ENCODE measurements at regions not wholly inside any gene's neighbourhood (a gene's known extent, or its start where the extent isn't known, plus 50 kb on each side); places are given as distances from the start of the nearest gene placed in this dataset.

DNA sequence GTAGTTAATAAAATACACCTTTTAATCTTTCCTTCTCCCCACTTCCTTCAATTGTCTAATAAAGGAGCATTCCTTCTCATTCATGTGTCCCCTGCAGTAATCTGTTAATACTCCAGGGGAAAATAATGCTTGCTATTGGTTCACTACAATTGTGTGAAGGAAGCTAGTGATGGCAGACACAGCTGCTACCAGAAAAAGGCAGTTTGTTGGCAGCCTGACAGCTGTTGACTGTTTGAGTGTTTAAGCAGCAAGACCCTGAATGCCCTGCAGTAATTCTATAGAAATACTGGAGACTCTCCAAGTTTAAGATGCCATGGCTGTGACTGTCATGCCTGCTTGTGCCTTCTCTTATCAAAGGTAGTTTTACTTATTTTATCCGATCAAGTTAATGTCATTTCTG lies 359.5 kb downstream of the C4orf33 start:
- no peak for DNase-seq (ENCODE audit: low read depth)
- in situ Hi-C loops (cut with HindIII; ENCODE audit: low pct_unique_long_range_greater_than_20kb, low sequenced_read_pairs): no loop called here

DNA sequence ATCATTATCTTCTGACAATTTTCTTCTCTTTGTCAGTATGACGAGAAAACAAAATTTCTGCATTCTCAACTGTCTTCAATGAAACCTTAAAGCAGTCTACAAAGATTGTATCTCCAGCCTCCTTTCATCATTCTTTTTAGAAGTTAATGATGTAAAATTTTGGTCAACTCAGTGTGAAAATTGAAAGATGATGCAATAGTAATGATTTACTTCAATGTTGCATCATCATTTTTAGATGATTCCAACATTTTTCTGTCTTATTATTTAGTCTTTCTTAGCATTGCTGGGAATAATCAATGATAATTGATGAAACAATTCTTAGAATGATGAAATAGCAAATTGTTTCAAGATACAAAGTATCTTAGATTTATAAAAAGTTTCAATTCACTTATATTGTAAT lies 372.7 kb downstream of the C4orf33 start:
- DNase-seq (ENCODE audit: low read depth): no peak
- in situ Hi-C loops (cut with HindIII; ENCODE audit: low pct_unique_long_range_greater_than_20kb, low sequenced_read_pairs): no loop called here

DNA sequence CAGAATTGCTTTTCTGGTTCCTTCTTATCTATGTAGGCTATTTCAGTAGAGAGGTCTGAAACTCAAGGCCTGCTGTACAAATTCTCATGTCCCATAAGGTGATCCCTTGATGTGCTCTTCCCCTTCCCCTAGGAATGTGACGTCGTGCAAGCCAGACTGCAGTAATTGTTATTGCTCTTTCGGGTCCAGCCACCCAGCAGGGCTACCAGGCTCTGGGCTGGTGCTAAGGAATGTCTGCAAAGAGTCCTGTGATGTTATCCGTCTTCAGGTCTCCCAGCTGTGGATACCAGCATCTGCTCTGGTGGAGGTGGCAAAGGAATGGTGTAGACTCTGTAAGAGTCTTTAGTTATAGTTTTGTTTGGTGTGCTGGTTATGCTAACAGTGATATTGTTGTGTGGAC lies 378.7 kb downstream of the C4orf33 start:
- in situ Hi-C loops (cut with HindIII; ENCODE audit: low pct_unique_long_range_greater_than_20kb, low sequenced_read_pairs): no loop called here
- no peak for DNase-seq (ENCODE audit: low read depth)

DNA sequence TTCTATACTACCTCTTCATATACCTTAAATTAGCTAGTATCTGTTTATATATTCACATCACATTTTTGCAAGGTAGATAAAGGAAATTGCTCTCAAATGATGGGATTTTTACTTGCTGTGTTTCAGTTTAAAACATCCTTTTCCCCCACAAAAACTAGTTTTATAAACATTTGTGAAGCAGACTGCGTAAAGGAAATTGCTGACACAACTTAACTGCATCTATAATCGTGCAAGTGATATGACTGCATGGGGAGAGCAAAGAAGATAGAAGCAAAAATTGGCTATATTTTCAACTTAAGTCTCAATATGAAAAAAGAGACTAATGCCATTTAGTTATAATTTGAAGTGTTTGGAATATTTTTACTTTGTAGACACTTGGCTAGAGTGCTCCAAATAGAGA lies 385.2 kb downstream of the C4orf33 start:
- no peak for DNase-seq (ENCODE audit: low read depth)
- in situ Hi-C loops (cut with HindIII; ENCODE audit: low pct_unique_long_range_greater_than_20kb, low sequenced_read_pairs): no loop called here

DNA sequence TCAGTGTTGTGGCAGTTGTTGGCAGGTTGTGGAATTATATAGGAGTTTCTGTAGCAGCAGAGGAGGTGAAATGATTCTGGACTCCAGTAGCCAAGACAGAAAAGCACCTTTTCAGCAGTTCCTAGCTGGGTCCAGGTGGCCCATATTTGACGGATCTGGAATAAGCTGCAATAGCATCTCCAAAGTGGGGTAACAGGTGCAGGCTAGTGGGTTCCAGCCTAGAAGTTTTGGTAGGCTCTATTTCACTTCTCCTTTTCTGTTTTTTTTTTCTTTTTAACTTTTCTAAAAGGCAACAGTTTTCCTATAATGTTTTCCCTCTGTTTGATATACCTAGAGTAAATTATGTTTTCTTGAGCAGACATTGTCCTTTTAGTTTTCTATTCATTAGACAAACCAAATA lies 392.5 kb downstream of the C4orf33 start:
- in situ Hi-C loops (cut with HindIII; ENCODE audit: low pct_unique_long_range_greater_than_20kb, low sequenced_read_pairs): no loop called here
- no peak for DNase-seq (ENCODE audit: low read depth)

DNA sequence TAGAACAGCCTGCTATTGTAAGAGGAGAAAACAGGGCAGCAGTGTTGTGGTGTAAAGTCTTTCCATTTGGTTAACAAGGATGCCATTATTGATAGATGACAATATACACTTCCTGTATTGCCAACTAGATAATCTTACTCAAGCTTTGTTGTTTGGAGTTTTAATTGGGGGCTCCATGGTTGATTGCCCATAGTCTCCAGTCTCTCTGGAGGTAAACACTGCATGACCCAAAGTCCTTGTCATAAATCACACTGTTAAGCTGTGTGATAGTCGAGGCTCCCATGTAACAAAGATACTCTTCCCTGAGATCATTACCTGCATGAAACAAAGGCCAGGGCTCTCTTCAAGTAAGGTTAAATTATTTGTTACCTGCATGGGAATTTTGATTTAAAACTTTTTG lies 394.6 kb downstream of the C4orf33 start:
- DNase-seq (ENCODE audit: low read depth): no peak
- in situ Hi-C loops (cut with HindIII; ENCODE audit: low pct_unique_long_range_greater_than_20kb, low sequenced_read_pairs): no loop called here

DNA sequence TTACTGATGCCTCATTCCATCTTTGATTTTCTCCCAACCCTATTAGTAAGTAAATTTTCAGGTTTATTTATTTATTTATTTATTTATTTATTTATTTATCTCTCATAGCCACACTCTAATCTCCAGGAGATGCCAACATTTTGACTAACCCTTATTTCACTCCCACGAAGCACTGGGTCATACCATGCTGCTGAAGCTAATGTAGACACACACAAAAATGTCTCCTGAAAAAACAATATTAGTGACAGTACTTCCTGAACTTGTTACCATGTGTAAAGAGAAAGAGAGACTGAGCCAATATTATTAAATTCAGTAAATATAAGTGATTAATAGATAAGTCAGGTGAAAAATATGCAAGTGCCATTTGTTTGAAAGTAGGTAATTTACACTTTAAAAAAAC lies 402.7 kb downstream of the C4orf33 start:
- DNase-seq (ENCODE audit: low read depth): no peak
- in situ Hi-C loops (cut with HindIII; ENCODE audit: low pct_unique_long_range_greater_than_20kb, low sequenced_read_pairs): no loop called here

DNA sequence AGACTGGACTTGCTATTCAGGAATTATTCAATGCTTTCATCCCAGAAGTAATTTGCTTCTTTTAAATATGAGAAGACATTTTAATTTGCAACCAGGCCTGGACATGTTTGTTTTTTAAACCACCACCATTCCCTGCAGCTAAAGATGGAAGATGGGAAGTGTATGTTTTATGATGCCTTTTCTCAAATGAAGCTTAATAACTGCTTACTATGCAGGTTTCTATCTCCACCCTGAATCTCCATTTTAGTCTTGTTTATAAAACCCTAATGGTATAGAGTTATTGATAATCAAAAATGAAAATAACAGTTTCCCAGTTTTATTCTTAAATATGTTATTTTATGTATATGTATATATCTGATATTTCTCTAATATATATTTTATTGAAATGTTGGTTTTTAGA lies 418.9 kb downstream of the C4orf33 start:
- DNase-seq (ENCODE audit: low read depth): no peak
- in situ Hi-C loops (cut with HindIII; ENCODE audit: low pct_unique_long_range_greater_than_20kb, low sequenced_read_pairs): no loop called here

DNA sequence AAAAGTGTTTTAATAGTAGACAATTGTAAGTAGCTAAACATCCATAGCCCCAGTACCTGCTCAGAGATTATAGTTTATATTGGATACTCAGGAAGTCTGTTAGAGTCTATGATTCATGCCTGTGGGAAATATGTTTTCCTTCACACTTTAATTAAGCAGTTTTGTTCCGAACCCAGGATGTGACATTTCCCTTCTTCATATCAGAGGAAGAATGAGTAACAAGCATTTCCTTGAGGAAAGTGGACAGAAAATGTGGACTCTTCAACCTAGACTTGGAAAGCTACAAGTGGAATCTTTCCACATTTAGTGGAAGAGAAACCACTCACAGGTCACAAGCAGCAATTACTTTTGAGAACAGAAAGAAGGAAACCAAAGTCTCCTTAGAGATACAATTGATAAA lies 419.4 kb downstream of the C4orf33 start:
- in situ Hi-C loops (cut with HindIII; ENCODE audit: low pct_unique_long_range_greater_than_20kb, low sequenced_read_pairs): no loop called here
- no peak for DNase-seq (ENCODE audit: low read depth)

DNA sequence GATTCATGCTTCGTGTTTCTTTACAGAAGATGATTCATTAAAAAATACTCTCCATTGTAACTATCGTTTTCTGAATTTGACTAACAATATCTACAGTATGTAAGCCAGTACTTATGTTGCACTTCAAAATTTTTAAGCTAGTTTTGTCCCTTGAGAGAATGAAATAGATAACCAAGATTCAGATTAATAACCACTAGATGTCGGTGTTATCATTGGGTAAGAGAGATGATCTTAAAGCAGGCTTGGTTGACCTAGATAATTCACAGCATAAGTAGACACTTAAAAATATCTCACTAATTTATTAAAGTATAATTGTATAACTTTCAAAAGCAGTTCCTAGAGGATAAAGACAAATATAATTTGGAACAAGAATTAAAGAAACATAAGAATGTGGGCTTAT lies 430.9 kb downstream of the C4orf33 start:
- in situ Hi-C loops (cut with HindIII; ENCODE audit: low pct_unique_long_range_greater_than_20kb, low sequenced_read_pairs): no loop called here
- no peak for DNase-seq (ENCODE audit: low read depth)

DNA sequence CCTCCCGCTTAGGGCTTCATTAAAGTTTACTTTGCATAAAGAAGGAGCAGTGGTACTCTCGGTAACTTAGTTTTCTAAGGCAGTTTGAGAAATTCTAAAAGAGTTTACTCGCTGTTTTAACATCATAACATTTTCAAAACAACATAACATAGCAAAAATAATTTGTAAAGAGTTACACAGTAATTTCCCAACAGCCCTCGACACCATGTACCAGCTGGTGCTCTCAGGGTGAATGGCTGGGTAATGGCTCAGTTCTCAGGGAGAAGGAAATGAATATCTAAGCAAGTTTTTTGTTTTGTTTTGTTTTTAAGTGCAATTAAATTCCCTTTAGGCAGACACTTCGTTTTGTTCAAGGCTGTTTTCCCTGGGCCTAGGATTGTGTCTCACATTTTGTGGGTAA lies 435.3 kb downstream of the C4orf33 start:
- in situ Hi-C loops (cut with HindIII; ENCODE audit: low pct_unique_long_range_greater_than_20kb, low sequenced_read_pairs): no loop called here

DNA sequence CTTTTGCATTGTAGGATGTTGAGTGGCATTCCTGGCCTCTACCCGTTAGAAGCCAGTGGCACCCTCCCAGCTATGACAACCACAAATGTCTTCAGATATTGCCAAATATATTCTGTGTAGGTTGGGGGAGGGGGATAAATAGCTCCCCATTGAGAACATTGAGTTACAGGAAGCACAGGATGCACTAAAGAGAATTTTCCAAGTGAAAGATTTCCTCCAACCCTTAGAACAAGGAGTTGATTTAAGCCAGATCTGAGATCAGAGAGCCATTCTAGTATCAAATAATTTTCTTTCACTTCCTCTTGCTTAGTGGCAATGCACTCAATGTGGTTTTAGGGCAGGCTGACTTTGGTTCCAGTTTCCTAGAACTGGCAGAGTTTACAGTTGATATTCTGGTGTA lies 436.6 kb downstream of the C4orf33 start:
- DNase-seq (ENCODE audit: low read depth): no peak
- in situ Hi-C loops (cut with HindIII; ENCODE audit: low pct_unique_long_range_greater_than_20kb, low sequenced_read_pairs): no loop called here

More for the DNA sequence above, 435.3 kb downstream of the C4orf33 start:
- no peak for DNase-seq (ENCODE audit: low read depth)

DNA sequence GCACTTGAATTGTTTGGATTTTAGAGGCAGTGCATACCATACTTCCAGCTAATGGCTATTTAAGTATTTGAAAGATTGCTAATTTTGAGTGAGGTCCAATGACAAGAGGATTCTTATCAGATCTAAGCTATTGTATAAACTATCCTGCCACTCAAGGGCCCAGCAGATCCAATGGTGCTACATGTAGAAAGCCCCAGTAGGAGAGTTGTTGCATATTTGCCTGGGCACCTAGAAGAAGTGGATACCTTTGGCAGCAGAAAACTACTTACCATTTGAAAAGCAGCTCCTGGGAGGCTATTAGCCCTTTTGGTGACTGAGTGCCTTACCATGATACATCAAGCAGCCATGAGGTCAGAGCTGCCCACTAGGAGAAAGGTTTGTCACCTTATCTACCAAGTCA lies 447.3 kb downstream of the C4orf33 start:
- no peak for DNase-seq (ENCODE audit: low read depth)
- in situ Hi-C loops (cut with HindIII; ENCODE audit: low pct_unique_long_range_greater_than_20kb, low sequenced_read_pairs): no loop called here

DNA sequence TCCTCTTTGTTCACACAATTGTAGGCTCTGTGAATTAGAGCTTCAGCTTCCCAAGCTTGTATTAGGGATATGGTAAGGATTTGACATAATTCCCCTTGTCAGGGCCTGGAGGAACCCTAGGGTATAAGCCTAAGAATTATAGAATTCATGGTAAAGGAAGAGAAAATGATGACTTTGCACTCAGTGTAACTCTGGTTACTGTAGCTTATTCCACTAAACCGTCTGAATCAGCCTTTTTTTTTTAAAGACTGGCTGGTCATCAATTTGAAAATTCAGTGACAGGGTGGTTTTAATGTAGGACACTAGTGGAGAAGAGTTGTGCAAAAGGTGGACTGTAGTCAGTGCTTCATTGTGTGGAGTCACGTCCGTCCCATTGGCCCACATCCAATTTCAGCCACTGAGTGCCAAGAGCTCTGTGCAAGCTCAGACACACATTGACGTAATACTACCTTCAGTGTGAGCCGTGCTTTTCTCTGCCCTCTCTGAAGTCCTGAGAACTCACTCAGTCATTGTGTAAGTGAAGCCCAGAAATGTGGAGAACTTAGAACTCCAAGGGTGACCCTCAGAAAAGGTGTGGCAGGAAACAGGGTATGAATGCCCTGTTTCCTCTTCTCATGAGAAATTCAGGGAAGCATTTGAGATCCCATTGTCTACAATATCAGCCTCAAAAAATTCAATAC lies 449.8 kb downstream of the C4orf33 start:
- DNase-seq (ENCODE audit: low read depth): no peak
- in situ Hi-C loops (cut with HindIII; ENCODE audit: low pct_unique_long_range_greater_than_20kb, low sequenced_read_pairs): no loop called here

DNA sequence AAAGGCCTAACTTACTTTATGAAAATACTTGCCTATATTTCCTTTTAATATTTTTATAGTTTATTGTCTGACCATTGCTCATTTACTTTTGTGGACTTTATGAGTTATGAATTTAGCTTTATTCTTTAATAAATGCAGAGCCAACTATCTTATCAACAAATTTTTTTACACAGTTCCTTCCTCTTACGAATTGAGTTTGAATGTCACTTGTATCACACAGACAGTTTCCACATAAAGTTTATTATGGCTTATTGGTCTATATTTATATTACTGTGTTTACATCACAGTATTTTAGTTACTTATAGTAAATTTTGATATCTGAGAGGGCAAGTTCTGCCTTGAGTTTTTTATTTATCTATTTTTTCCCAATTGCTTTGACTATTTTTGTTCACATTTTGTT lies 450.6 kb downstream of the C4orf33 start:
- no peak for DNase-seq (ENCODE audit: low read depth)
- in situ Hi-C loops (cut with HindIII; ENCODE audit: low pct_unique_long_range_greater_than_20kb, low sequenced_read_pairs): no loop called here

DNA sequence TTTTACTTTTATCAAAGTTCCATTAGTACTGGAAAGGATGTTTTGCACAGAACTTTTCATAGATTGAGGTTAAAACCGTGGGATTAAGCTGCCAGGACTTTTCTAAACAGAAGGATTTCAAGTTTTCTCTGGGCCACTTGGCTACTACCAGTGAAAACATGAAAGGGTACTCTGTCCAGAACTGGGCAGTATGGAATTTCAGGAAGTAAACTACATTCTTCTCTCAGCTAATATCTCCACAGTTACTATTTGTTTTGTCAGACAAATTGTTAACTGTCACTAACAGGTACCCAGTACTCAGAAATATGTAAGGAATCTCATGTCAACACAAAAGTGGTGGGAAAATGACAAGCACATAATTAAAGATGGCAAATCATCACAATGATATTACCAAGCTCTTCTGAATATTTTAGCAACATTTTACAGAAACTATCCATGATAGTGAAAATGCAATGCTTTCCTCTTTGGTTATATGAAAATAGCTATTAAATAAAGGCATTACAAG lies 454.4 kb downstream of the C4orf33 start:
- in situ Hi-C loops (cut with HindIII; ENCODE audit: low pct_unique_long_range_greater_than_20kb, low sequenced_read_pairs): no loop called here
- DNase-seq (ENCODE audit: low read depth): no peak

DNA sequence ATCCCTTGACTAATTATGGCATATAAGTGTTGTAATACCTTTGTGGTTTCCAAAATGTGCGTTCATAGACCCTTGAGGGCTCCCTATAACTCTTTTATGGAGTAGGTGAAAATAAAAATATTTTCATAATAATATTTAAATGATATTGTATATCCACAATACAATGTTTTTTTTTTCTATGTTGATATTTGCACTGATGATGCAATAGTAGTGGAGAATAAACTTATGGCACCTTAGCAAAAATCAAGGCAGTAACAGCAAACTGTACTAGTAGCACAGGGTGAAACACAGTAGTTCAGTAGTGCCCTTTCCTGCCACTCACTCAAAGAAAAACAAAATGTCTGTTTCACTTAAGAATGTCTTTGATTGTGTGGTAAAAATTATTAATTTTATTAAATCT lies 465.3 kb downstream of the C4orf33 start:
- in situ Hi-C loops (cut with HindIII; ENCODE audit: low pct_unique_long_range_greater_than_20kb, low sequenced_read_pairs): no loop called here
- no peak for DNase-seq (ENCODE audit: low read depth)

DNA sequence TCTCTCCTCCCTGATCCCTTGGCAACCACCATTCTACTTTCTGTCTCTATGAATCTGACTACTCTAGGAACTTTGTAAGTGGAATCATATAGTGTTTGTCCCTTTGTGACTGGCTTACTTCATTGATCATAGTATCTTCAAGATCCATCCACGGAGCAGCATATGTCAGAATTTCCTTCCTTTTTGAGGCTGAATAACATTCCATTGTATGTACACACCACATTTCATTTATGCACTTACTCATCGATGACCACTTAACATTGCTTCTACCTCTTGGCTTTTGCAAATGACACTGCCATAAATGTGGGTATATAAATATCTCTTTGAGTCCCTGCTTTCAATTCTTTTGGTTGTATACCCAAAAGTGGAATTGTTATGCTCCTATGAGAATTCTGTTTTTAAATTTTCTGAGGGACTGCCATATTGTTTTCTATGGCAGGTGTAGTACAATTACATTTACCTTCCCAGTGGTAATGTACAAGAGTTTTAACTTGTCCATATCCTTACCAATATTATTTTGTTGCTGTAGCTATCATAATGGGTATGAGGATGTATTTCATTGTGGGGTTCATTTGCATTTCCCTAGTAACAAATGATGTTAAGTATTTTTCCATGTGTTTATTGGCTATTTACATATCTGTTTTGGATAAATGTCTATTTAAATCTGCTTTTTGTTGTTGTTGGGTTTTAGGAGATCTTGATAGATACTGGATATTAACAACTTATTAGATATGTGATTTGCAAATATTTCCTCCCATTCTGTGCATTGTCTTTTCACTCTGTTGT lies 466.1 kb downstream of the C4orf33 start:
- in situ Hi-C loops (cut with HindIII; ENCODE audit: low pct_unique_long_range_greater_than_20kb, low sequenced_read_pairs): no loop called here
- no peak for DNase-seq (ENCODE audit: low read depth)

DNA sequence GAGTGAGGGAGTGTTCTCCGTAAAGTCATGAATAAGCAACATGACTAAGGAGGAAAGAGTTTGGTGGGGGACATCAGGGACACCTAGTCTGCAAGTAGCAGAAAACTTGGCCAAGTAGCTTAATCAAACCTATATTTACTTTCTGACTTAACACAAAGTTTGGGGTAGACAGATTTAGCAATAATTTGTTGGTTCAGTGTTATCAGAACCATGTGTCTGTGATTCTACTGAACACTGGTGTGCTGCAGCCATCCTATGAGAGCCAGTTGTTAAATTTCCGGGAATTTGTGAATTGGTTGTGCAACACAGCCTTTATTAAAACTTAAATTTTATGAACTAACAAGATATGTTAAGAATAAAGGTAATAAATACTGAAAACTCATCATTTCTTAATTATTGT lies 469.3 kb downstream of the C4orf33 start:
- in situ Hi-C loops (cut with HindIII; ENCODE audit: low pct_unique_long_range_greater_than_20kb, low sequenced_read_pairs): no loop called here
- DNase-seq (ENCODE audit: low read depth): no peak

DNA sequence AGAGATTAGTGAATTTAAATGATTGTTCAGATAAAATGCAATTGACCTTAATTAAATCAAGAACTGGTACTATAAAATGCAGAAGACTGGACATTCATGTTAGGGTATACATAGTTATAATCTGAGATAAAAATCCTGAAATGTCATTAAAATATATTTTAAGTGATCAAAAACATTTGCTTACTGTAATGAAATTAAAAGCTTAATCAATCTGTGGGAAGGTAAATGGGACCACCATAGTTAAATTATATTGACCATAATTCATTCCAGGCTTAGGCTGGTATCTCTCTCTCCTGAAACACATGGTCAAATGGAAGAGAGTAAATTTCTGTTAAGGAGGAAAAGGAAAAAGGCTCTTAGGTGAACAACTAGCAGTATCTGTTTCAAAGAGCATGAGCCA lies 474.4 kb downstream of the C4orf33 start:
- in situ Hi-C loops (cut with HindIII; ENCODE audit: low pct_unique_long_range_greater_than_20kb, low sequenced_read_pairs): no loop called here

More for the DNA sequence above, 474.4 kb downstream of the C4orf33 start:
- no peak for DNase-seq (ENCODE audit: low read depth)
